ENCODE measurements at regions not wholly inside any gene's neighbourhood (a gene's known extent, or its start where the extent isn't known, plus 50 kb on each side); places are given as distances from the start of the nearest gene placed in this dataset.

DNA sequence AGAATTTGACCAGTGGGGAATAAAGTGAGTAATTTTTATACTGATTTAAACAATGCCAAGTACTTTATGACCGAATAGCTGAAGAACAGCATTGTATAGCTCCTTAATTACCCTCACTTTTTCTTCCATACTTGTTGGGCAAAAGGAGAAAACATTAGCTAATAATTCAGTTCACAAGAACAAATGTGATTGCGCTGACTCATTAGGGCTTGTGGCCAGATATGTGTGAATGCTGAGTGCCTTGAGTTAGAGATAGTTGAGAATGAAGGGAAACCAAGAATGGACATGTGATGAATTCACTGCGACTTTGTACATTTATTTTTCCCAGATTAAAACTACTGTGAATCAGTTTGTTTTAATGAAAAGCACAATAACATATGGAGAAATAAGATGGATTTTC lies 669.4 kb downstream of the TFAP2A start:
- TF ChIP-seq POLR2AphosphoS5 (IDR thresholded peaks at IDR 0.05) (no peak), POLR2A (IDR thresholded peaks at IDR 0.05) (no peak)
- TF ChIP-seq, protein P1, sequence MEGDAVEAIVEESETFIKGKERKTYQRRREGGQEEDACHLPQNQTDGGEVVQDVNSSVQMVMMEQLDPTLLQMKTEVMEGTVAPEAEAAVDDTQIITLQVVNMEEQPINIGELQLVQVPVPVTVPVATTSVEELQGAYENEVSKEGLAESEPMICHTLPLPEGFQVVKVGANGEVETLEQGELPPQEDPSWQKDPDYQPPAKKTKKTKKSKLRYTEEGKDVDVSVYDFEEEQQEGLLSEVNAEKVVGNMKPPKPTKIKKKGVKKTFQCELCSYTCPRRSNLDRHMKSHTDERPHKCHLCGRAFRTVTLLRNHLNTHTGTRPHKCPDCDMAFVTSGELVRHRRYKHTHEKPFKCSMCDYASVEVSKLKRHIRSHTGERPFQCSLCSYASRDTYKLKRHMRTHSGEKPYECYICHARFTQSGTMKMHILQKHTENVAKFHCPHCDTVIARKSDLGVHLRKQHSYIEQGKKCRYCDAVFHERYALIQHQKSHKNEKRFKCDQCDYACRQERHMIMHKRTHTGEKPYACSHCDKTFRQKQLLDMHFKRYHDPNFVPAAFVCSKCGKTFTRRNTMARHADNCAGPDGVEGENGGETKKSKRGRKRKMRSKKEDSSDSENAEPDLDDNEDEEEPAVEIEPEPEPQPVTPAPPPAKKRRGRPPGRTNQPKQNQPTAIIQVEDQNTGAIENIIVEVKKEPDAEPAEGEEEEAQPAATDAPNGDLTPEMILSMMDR (IDR thresholded peaks at IDR 0.05 in 8 of 11, conservative IDR thresholded peaks at IDR 0.05 in 3 of 11), result no peak

All from spleen (tissue), 7 donors.